Naive thymus-derived CD4-positive, alpha-beta T cell (primary cell): ENCODE measurements at regions not wholly inside any gene's neighbourhood (a gene's known extent, or its start where the extent isn't known, plus 50 kb on each side); places are given as distances from the start of the nearest gene placed in this dataset.
A peak's percentile ranks its signal among the peaks of the same experiment; 100 is the strongest.

Source experiments
- ATAC-seq: fragments of 150-1000 bp; cut with Tn5 transposase; 2 replicates; pipeline ENCODE4 v1.10.0; 2021; ENCODE audit warnings: mild to moderate bottlenecking, moderate library complexity
- CTCF ChIA-PET: fragments of 350-600 bp; sonication (Branson Sonifier 250); formaldehyde crosslinking; loops from one replicate; lab custom pipeline; 2021; ENCODE audit warnings: antibody characterized with exemption; lab: Charles Lee
- POLR2A ChIA-PET: fragments of 350-600 bp; sonication (Branson Sonifier 250); formaldehyde crosslinking; loops from one replicate; lab custom pipeline; 2021; ENCODE audit warnings: antibody characterized with exemption, inconsistent platforms; lab: Charles Lee
- DNase-seq, 9 donors: peaks; one replicate each; pipeline versions ENCODE4 v3.0.0 to v3.0.0-alpha.2; 2020 to 2022; ENCODE audit warnings: mixed read lengths in 1 of 9
- H3K27ac ChIP-seq: one replicate; pipeline ENCODE4 v1.7.0; 2013; ENCODE audit warnings: mild to moderate bottlenecking, low read depth, low read length, moderate library complexity
- H3K27me3 ChIP-seq, 2 donors: one replicate each; pipeline ENCODE4 v1.7.0; 2013; ENCODE audit warnings: low read length in 2 of 2, mild to moderate bottlenecking in 2 of 2, moderate library complexity in 2 of 2; ENCODE audit not compliant: control insufficient read depth in 2 of 2, insufficient read depth in 2 of 2
- H3K36me3 ChIP-seq, 3 experiments: 1 replicate in 2 of 3; 2 replicates in 1 of 3; pipeline ENCODE4 v1.7.0; 2013; ENCODE audit warnings: low read length in 3 of 3, mild to moderate bottlenecking in 3 of 3, moderate library complexity in 1 of 3; ENCODE audit not compliant: insufficient read depth in 3 of 3, control insufficient read depth in 2 of 3
- H3K4me1 ChIP-seq, 2 donors: one replicate each; pipeline ENCODE4 v1.7.0; 2013; ENCODE audit warnings: low read length in 2 of 2, mild to moderate bottlenecking in 2 of 2, moderate library complexity in 1 of 2; ENCODE audit not compliant: control insufficient read depth in 2 of 2, insufficient read depth in 2 of 2
- H3K4me3 ChIP-seq: 2 replicates; pipeline ENCODE4 v1.7.0; 2013; ENCODE audit warnings: mild to moderate bottlenecking, low read length
- H3K9me3 ChIP-seq, 3 experiments: 1 replicate in 2 of 3; 2 replicates in 1 of 3; pipeline ENCODE4 v1.7.0; 2013; ENCODE audit warnings: low read length in 3 of 3; ENCODE audit not compliant: control insufficient read depth in 2 of 3
- H3K27ac Mint-ChIP-seq, 9 donors: one replicate each; pipeline ENCODE4 v1.8.0; 2020 to 2022; ENCODE audit warnings: mixed read lengths in 9 of 9, mild to moderate bottlenecking in 8 of 9, moderate library complexity in 5 of 9, inconsistent platforms in 2 of 9
- H3K27me3 Mint-ChIP-seq, 5 donors: one replicate each; pipeline ENCODE4 v1.8.0; 2021 to 2022; ENCODE audit warnings: mixed read lengths in 5 of 5, mild to moderate bottlenecking in 1 of 5
- H3K36me3 Mint-ChIP-seq, 5 donors: one replicate each; pipeline ENCODE4 v1.8.0; 2020 to 2022; ENCODE audit warnings: mixed read lengths in 5 of 5, mild to moderate bottlenecking in 3 of 5, inconsistent platforms in 1 of 5
- H3K4me1 Mint-ChIP-seq, 7 donors: one replicate each; pipeline ENCODE4 v1.8.0; 2020 to 2022; ENCODE audit warnings: mixed read lengths in 7 of 7, mild to moderate bottlenecking in 3 of 7, inconsistent platforms in 1 of 7
- H3K4me3 Mint-ChIP-seq, 10 donors: one replicate each; pipeline ENCODE4 v1.8.0; 2020 to 2022; ENCODE audit warnings: mild to moderate bottlenecking in 10 of 10, mixed read lengths in 10 of 10, moderate library complexity in 6 of 10, inconsistent platforms in 2 of 10
- H3K9me3 Mint-ChIP-seq, 11 donors: one replicate each; pipeline ENCODE4 v1.8.0; 2020 to 2022; ENCODE audit warnings: mixed read lengths in 11 of 11, mild to moderate bottlenecking in 4 of 11, inconsistent platforms in 1 of 11, moderate library complexity in 1 of 11
- intact Hi-C, 2 donors: fragments of 100-400 bp; cut with micrococcal nuclease; formaldehyde crosslinking; loops; one replicate each; pipeline ENCODE4 v1.15.1; 2023

DNA sequence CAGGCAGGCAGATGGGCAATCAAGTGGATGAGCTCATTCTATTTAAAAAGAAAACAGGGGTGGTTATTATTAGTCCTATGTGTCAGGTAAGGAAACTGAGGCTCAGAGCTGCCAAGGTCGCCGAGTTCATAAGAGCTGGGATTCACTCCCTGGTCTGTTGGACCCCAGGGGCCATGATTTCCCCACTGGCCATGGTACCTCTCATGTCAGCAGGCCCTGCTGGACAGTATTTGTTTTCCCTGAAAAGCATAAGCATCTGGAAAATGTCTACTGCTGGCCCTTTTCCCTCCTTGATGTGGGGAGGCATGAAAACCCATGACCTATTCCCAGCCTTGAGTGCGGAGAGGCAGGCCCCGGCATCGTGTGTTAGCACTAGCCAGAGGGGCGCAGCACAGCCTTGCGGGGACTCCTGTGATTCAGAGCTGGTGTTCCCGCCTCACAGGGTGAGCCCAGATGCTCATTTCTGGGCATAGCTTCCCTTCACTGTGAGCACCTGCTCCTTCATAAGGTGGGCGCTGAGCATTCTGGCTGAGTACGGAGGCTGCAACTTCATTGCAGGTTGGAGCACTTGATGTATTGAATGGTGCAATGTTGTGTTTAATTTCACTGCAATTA is 617.5 kb downstream of the PTPRU start:
- H3K4me1 ChIP-seq: no peaks in the 10 kb centered on the region
- Mint-ChIP-seq H3K4me3 (no peak overlapping the region), H3K27me3 (peaks cover 3 to 56% (median 28%) of the 10 kb centered on the region in 5 donors), H3K9me3 (peaks cover 0 to 5% (median 0%) of the 10 kb centered on the region in 11 donors), H3K27ac (no peak overlapping the region), H3K36me3 (no peaks in the 10 kb centered on the region), H3K4me1 (peaks cover 0 to 3% (median 0%) of the 10 kb centered on the region in 7 donors)
- H3K27ac ChIP-seq: no peak overlapping the region
- DNase-seq: no peak
- no peaks in the 10 kb centered on the region for H3K9me3 ChIP-seq
- intact Hi-C loops: no loop called here
- CTCF ChIA-PET: no interaction called here
- no peaks in the 10 kb centered on the region for H3K36me3 ChIP-seq
- POLR2A ChIA-PET: no interaction called here
- no peaks in the 10 kb centered on the region for H3K27me3 ChIP-seq
- no peak for ATAC-seq
- H3K4me3 ChIP-seq: no peak overlapping the region

DNA sequence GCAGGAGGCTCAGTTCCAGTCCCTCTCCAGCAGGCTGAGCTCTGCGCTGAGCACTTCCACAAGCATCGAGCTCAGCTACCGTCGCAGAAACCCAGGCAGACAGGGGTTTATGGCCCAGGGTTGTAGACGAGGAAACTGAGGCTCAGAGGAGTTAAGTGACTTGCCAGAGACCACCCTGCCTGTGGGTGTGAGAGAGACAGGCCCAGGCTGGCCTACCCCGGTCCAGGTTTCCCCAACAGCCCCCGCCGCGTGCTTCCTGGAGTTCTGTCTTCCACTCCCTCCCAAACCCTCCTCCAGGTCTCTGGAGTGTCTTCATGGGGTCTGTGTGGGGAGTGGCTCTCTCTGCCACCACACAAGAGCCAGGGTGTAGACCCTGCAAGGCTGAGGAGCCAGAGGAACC is 615.9 kb downstream of the PTPRU start:
- Histone ChIP-seq H3K4me3 (no peak overlapping the region), H3K9me3 (no peaks in the 10 kb centered on the region), H3K27me3 (no peaks in the 10 kb centered on the region), H3K36me3 (no peaks in the 10 kb centered on the region), H3K27ac (no peak overlapping the region), H3K4me1 (no peaks in the 10 kb centered on the region)
- H3K4me1 Mint-ChIP-seq: peaks cover 0 to 3% (median 0%) of the 10 kb centered on the region in 7 donors
- H3K27me3 Mint-ChIP-seq: peaks cover 3 to 45% (median 27%) of the 10 kb centered on the region in 5 donors
- no peak overlapping the region for H3K4me3 Mint-ChIP-seq
- peaks cover 0 to 5% (median 0%) of the 10 kb centered on the region in 11 donors for H3K9me3 Mint-ChIP-seq
- no peaks in the 10 kb centered on the region for H3K36me3 Mint-ChIP-seq
- ChIA-PET CTCF (no interaction called here), POLR2A (no interaction called here)
- intact Hi-C loops: no loop called here
- DNase-seq (no peak), ATAC-seq (no peak)
- no peak overlapping the region for H3K27ac Mint-ChIP-seq

DNA sequence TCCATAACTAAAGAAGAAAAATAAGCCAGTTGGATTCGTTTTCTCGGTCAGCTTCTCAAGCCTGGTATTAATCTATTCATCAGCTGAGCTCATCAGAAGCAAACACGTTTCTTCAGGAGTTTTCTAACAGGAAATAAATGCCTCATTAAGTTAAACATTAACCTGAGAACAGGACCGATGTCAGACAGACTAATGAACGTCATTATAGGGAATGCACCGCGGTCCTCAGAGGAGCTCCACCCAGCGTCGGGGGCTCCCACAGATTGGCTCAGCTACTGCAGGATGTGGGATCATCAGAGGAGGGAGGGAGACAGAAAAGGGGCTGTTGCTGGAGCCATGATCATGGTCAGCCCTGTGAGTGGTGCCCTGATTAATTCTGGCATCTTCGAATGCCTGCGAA is 615.4 kb downstream of the PTPRU start:
- Mint-ChIP-seq H3K36me3 (no peaks in the 10 kb centered on the region), H3K9me3 (peaks cover 0 to 5% (median 0%) of the 10 kb centered on the region in 11 donors), H3K27ac (no peak overlapping the region), H3K4me3 (no peak overlapping the region), H3K27me3 (peaks cover 3 to 39% (median 29%) of the 10 kb centered on the region in 5 donors), H3K4me1 (peaks cover 0 to 3% (median 0%) of the 10 kb centered on the region in 7 donors)
- intact Hi-C loops: no loop called here
- no peak overlapping the region for H3K27ac ChIP-seq
- H3K9me3 ChIP-seq: no peaks in the 10 kb centered on the region
- no peak for DNase-seq
- no peak for ATAC-seq
- no peak overlapping the region for H3K4me3 ChIP-seq
- CTCF ChIA-PET: no interaction called here
- POLR2A ChIA-PET: no interaction called here
- H3K27me3 ChIP-seq: no peaks in the 10 kb centered on the region
- H3K36me3 ChIP-seq: no peaks in the 10 kb centered on the region
- no peaks in the 10 kb centered on the region for H3K4me1 ChIP-seq

DNA sequence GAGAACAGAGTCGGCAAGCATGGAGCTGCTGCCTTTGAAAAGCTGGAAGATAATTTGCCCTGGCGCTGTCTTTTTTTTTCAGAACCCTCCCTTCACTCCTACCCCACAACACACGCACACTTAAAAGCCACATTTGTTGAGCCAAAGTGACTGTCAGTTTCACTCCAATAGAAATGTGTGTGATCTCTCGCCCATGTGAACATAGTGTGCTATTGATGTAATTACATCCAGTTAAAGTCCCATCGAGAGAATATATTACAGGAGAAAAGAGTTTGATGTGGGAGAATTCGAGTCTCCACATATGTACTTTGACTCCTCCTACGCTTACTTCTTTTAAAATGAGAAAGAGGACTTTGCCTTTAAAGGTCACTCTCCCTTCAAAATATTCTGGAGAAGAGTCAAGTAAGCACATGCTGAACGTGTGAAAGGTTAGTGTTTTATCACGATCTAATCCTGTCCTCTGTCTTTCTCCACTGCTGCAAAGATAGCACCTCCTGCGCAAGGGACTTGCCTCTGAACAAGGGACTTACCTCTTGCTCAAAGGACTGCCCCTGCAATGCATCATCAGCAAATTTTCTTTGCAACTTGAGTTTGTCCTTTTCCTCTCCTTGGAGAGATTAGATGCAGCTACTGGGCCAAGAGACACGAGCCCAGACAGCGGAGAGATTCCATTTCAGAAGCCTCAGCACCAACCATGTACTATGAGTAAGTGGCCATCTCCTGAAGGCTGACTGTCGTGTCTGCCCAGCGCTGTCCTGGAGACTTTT is 613.9 kb downstream of the PTPRU start:
- Histone ChIP-seq H3K9me3 (no peaks in the 10 kb centered on the region), H3K4me1 (no peaks in the 10 kb centered on the region), H3K4me3 (no peak overlapping the region), H3K27ac (no peak overlapping the region), H3K36me3 (no peaks in the 10 kb centered on the region), H3K27me3 (no peaks in the 10 kb centered on the region)
- DNase-seq: no peak
- H3K36me3 Mint-ChIP-seq: no peaks in the 10 kb centered on the region
- ATAC-seq: no peak
- POLR2A ChIA-PET: no interaction called here
- intact Hi-C loops: loop anchor here in 1 of 2 donors (1.0 to 2.0 kb wide), 2 partner anchors 141 to 614 kb away; partner anchors contain the start of gene PTPRU
- H3K27ac Mint-ChIP-seq: no peak overlapping the region
- no peak overlapping the region for H3K4me3 Mint-ChIP-seq
- peaks cover 0 to 5% (median 0%) of the 10 kb centered on the region in 11 donors for H3K9me3 Mint-ChIP-seq
- H3K27me3 Mint-ChIP-seq: peaks cover 3 to 36% (median 29%) of the 10 kb centered on the region in 5 donors
- CTCF ChIA-PET: no interaction called here
- H3K4me1 Mint-ChIP-seq: peaks cover 0 to 3% (median 0%) of the 10 kb centered on the region in 7 donors

DNA sequence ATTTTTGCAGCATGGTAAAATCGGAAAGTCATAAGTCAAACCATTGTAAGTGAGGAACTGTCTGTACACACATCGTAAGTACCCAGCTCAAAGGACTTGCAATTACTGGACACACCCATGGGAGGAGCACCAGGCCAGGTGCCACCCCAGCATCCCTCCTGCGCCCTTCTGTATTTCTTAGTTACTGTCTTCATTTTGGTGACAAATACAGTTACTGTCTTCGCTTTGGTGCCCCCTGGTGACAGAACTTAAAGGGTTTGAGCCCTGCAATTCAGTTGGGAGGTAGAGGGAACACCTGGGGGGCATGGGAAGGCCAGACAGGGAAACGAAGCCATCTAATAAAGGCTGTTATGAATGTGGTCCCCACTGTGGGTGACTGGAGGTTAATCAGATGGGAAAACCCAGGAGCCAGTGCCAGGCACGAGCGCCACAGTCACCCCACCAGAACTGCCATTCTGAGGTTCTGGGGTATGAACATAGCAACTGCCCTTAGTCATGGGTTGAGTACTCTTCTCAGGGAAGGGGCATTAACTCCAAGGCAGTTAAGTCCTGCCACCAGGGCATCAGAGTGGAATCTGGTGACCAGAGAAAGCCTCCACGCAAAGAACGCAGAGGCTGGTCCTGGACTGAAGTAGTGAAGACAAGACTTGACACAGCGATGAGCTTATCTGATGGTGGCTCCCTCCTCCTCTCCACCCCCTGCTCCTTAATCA is 612.9 kb downstream of the PTPRU start:
- CTCF ChIA-PET: interaction anchor here (1.1 kb wide), 1 partner anchor 19 kb away, joined by 3 read pairs; no protein-coding TSS in a partner anchor
- peak in 4 of 9 donors; percentile 9 to 45 (median 13) for DNase-seq
- peak; percentile 52 for ATAC-seq

DNA sequence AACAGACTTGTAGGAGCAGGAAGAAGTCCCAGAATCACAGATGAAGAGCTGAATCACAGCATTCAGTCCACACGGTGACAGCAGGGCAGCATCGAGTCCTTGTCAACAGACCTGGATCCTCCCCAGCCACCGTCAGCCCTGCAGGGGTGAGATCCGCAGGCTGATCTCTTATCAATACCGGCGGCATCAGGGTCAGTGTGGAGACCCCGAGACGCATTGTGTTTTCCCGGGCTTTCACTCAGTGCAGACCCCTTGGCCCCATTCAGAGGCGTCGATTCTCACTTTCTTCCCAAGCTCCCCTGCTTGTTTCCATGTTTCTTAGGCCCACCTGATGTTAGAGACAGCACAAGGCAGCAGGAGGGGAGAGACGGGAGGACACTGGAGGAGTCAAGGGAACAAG is 609.6 kb downstream of the PTPRU start:
- H3K27me3 ChIP-seq: no peaks in the 10 kb centered on the region
- H3K27ac ChIP-seq: no peak overlapping the region
- POLR2A ChIA-PET: no interaction called here
- peaks cover 4 to 23% (median 10%) of the 10 kb centered on the region in 11 donors for H3K9me3 Mint-ChIP-seq
- H3K36me3 Mint-ChIP-seq: peaks cover 0 to 1% (median 0%) of the 10 kb centered on the region in 5 donors
- ATAC-seq: no peak
- H3K36me3 ChIP-seq: no peaks in the 10 kb centered on the region
- H3K9me3 ChIP-seq: no peaks in the 10 kb centered on the region
- no peak overlapping the region for H3K4me3 Mint-ChIP-seq
- no peak overlapping the region for H3K4me3 ChIP-seq
- intact Hi-C loops: no loop called here
- CTCF ChIA-PET: no interaction called here
- no peak for DNase-seq
- H3K4me1 ChIP-seq: no peaks in the 10 kb centered on the region
- H3K27ac Mint-ChIP-seq: no peak overlapping the region
- peaks cover 2 to 35% (median 19%) of the 10 kb centered on the region in 5 donors for H3K27me3 Mint-ChIP-seq
- no peaks in the 10 kb centered on the region for H3K4me1 Mint-ChIP-seq

More for the DNA sequence above, 612.9 kb downstream of the PTPRU start:
- H3K4me1 ChIP-seq: no peaks in the 10 kb centered on the region
- H3K4me3 Mint-ChIP-seq: no peak overlapping the region
- no peaks in the 10 kb centered on the region for H3K27me3 ChIP-seq
- peaks cover 3 to 32% (median 26%) of the 10 kb centered on the region in 5 donors for H3K27me3 Mint-ChIP-seq
- no peaks in the 10 kb centered on the region for H3K9me3 ChIP-seq
- H3K9me3 Mint-ChIP-seq: peaks cover 0 to 5% (median 0%) of the 10 kb centered on the region in 11 donors
- intact Hi-C loops: loop anchor here in 1 of 2 donors (1.0 to 2.0 kb wide), 2 partner anchors 140 to 613 kb away; partner anchors contain the start of gene PTPRU
- peaks cover 0 to 3% (median 0%) of the 10 kb centered on the region in 7 donors for H3K4me1 Mint-ChIP-seq
- no peak overlapping the region for H3K27ac ChIP-seq
- H3K36me3 Mint-ChIP-seq: no peaks in the 10 kb centered on the region
- no peak overlapping the region for H3K4me3 ChIP-seq
- no peaks in the 10 kb centered on the region for H3K36me3 ChIP-seq
- no peak overlapping the region for H3K27ac Mint-ChIP-seq
- POLR2A ChIA-PET: no interaction called here
